A549 (cell line): ENCODE measurements at regions not wholly inside any gene's neighbourhood (a gene's known extent, or its start where the extent isn't known, plus 50 kb on each side); places are given as distances from the start of the nearest gene placed in this dataset.

Source experiments
- ATAC-seq, 2 experiments: fragments of 200-7000 bp in 1 of 2; fragments of >200 bp in 1 of 2; cut with Nextera tagmentation in 1 of 2; cut with Tn5 transposase in 1 of 2; 3 replicates each; pipeline versions ENCODE4 v1.8.0 to v1.9.1; 2018 to 2020; ENCODE audit warnings: mild to moderate bottlenecking in 1 of 2, moderate library complexity in 1 of 2
- CTCF ChIA-PET: fragments of 300-600 bp; sonication (Branson Sonifier 250); formaldehyde crosslinking; extraction: SDS; loops from one replicate; lab custom pipeline; 2021; ENCODE audit warnings: antibody characterized with exemption, inconsistent platforms; lab: Yijun Ruan, JAX
- POLR2A ChIA-PET: fragments of 350-600 bp; formaldehyde crosslinking; extraction: SDS; loops from one replicate; lab custom pipeline; 2021; ENCODE audit warnings: antibody characterized with exemption, inconsistent platforms; lab: Yijun Ruan, JAX
- DNase-seq, 2 experiments: peaks; one replicate each; pipeline versions ENCODE4 v3.0.0 to v3.0.0-alpha.2; 2011 to 2016; ENCODE audit warnings: low read depth in 1 of 2, low spot score in 1 of 2
- FAIRE-seq: peaks from 2 replicates; lab custom pipeline; 2011; peaks lifted over from hg19 to GRCh38; lab: Jason Lieb, UNC
- H3K27ac ChIP-seq, 2 experiments: fragments of >200 bp; sonication (Bioruptor Twin); formaldehyde crosslinking; 3 replicates each; pipeline ENCODE4 v1.5.1; 2016 to 2017
- H3K4me1 ChIP-seq: fragments of >200 bp; sonication (Bioruptor Twin); formaldehyde crosslinking; 3 replicates; pipeline ENCODE4 v1.6.1; 2016
- H3K4me2 ChIP-seq: fragments of >200 bp; sonication (Bioruptor Twin); formaldehyde crosslinking; 3 replicates; pipeline ENCODE4 v1.6.1; 2016
- H3K4me3 ChIP-seq: fragments of >200 bp; sonication (Bioruptor Twin); formaldehyde crosslinking; 3 replicates; pipeline ENCODE4 v1.5.1; 2016
- H3K9me3 ChIP-seq: fragments of >200 bp; sonication (Bioruptor Twin); formaldehyde crosslinking; 3 replicates; pipeline ENCODE4 v1.6.1; 2016
- ATOH8 ChIP-seq: fragments of 250-450 bp; sonication (Bioruptor Pico); IDR thresholded peaks from 2 replicates; pipeline ENCODE4 v1.5.0; 2020; ENCODE audit warnings: low read depth, mild to moderate bottlenecking, moderate library complexity
- CBX8 ChIP-seq: fragments of 200-600 bp; sonication (generic); IDR thresholded peaks from 2 replicates; pipeline ENCODE4 v1.6.1; 2016
- CEBPB ChIP-seq, 2 experiments: fragments of >200 bp in 1 of 2; sonication (Bioruptor Twin) in 1 of 2; formaldehyde crosslinking in 1 of 2; IDR thresholded peaks; 2 replicates each; pipeline ENCODE4 v1.6.1; 2012 to 2016
- CHD2 ChIP-seq: fragments of 150-350 bp; IDR thresholded peaks from 2 replicates; pipeline ENCODE4 v1.6.1; 2014; ENCODE audit warnings: low read length; ENCODE audit not compliant: partially characterized antibody
- CTCF ChIP-seq: fragments of >200 bp; sonication (Bioruptor Twin); formaldehyde crosslinking; IDR thresholded peaks from 3 replicates; pipeline ENCODE4 v1.5.1; 2016
- E2F6 ChIP-seq: IDR thresholded peaks from 2 replicates; pipeline ENCODE4 v1.6.1; 2012; ENCODE audit warnings: low read depth, borderline replicate concordance
- EHF ChIP-seq: fragments of 250-450 bp; sonication (Bioruptor Pico); IDR thresholded peaks from 2 replicates; pipeline ENCODE4 v1.5.0; 2020; ENCODE audit warnings: mild to moderate bottlenecking
- ELK1 ChIP-seq: fragments of 150-350 bp; IDR thresholded peaks from 2 replicates; pipeline ENCODE4 v1.6.1; 2014; ENCODE audit warnings: low read depth, mild to moderate bottlenecking, low read length
- EP300 ChIP-seq, 2 experiments: fragments of >200 bp; sonication (Bioruptor Twin); formaldehyde crosslinking; IDR thresholded peaks; 2 replicates in 1 of 2; 3 replicates in 1 of 2; pipeline ENCODE4 v1.6.1; 2016 to 2017
- FOSL2 ChIP-seq, 2 experiments: fragments of 450-650 bp in 1 of 2; fragments of >200 bp in 1 of 2; sonication (Bioruptor Twin) in 1 of 2; formaldehyde crosslinking; IDR thresholded peaks; 2 replicates each; pipeline versions ENCODE4 v1.5.0 to v1.6.1; 2016 to 2020; ENCODE audit warnings: mild to moderate bottlenecking in 1 of 2, moderate library complexity in 1 of 2
- FOXS1 ChIP-seq: fragments of 250-450 bp; sonication (Bioruptor Pico); IDR thresholded peaks from 2 replicates; pipeline ENCODE4 v1.5.0; 2020; ENCODE audit warnings: mild to moderate bottlenecking, moderate library complexity
- HMGXB4 ChIP-seq: fragments of 250-450 bp; sonication (Bioruptor Pico); IDR thresholded peaks from 2 replicates; pipeline ENCODE4 v1.5.0; 2021; ENCODE audit warnings: mild to moderate bottlenecking, moderate library complexity, borderline replicate concordance
- HOXA7 ChIP-seq: fragments of 250-450 bp; sonication (Bioruptor Pico); IDR thresholded peaks from 2 replicates; pipeline ENCODE4 v1.5.0; 2020; ENCODE audit warnings: mild to moderate bottlenecking, moderate library complexity
- HOXB13 ChIP-seq: fragments of 250-450 bp; sonication (Bioruptor Pico); IDR thresholded peaks from 2 replicates; pipeline ENCODE4 v1.5.0; 2020; ENCODE audit warnings: low read depth, mild to moderate bottlenecking, moderate library complexity
- HOXB5 ChIP-seq: fragments of 250-450 bp; sonication (Bioruptor Pico); IDR thresholded peaks from 2 replicates; pipeline ENCODE4 v1.5.0; 2020; ENCODE audit warnings: mild to moderate bottlenecking, moderate library complexity
- KDM1A ChIP-seq: fragments of 200-600 bp; sonication (generic); IDR thresholded peaks from 2 replicates; pipeline ENCODE4 v1.6.1; 2016; ENCODE audit warnings: low read depth, mild to moderate bottlenecking
- MAFK ChIP-seq: fragments of 450-650 bp; IDR thresholded peaks from 2 replicates; pipeline ENCODE4 v1.6.1; 2014; ENCODE audit not compliant: partially characterized antibody
- MAX ChIP-seq: IDR thresholded peaks from 2 replicates; pipeline ENCODE4 v1.6.1; 2012
- MYC ChIP-seq: IDR thresholded peaks from 2 replicates; pipeline ENCODE4 v1.6.1; 2012; ENCODE audit warnings: mild to moderate bottlenecking, inconsistent platforms, low read length, improper control_type of control experiment, borderline replicate concordance
- NPAS2 ChIP-seq: fragments of 250-450 bp; sonication (Bioruptor Pico); IDR thresholded peaks from 2 replicates; pipeline ENCODE4 v1.8.0; 2022; ENCODE audit warnings: mild to moderate bottlenecking, moderate library complexity, borderline replicate concordance
- POLR2A ChIP-seq: IDR thresholded peaks from 2 replicates; pipeline ENCODE4 v1.6.1; 2012; ENCODE audit warnings: mild to moderate bottlenecking, low read length
- POLR2AphosphoS2 ChIP-seq: conservative IDR thresholded peaks from 2 replicates; pipeline ENCODE4 v1.6.1; 2012; ENCODE audit warnings: low read length, improper control_type of control experiment, inconsistent platforms
- RAD21 ChIP-seq, 2 experiments: fragments of >200 bp in 1 of 2; sonication (Bioruptor Twin) in 1 of 2; formaldehyde crosslinking in 1 of 2; IDR thresholded peaks in 1 of 2; conservative IDR thresholded peaks in 1 of 2; 2 replicates in 1 of 2; 3 replicates in 1 of 2; pipeline ENCODE4 v1.6.1; 2012 to 2018; ENCODE audit warnings: inconsistent platforms in 1 of 2
- RARB ChIP-seq: fragments of 250-450 bp; sonication (Bioruptor Pico); IDR thresholded peaks from 2 replicates; pipeline ENCODE4 v1.8.0; 2021; ENCODE audit warnings: mild to moderate bottlenecking, moderate library complexity
- REST ChIP-seq: fragments of 200-600 bp; sonication (generic); IDR thresholded peaks from 2 replicates; pipeline ENCODE4 v1.6.1; 2016; ENCODE audit warnings: antibody characterized with exemption, mild to moderate bottlenecking, moderate library complexity
- SMC3 ChIP-seq: fragments of >200 bp; sonication (Bioruptor Twin); formaldehyde crosslinking; IDR thresholded peaks from 3 replicates; pipeline ENCODE4 v1.6.1; 2018; ENCODE audit warnings: inconsistent platforms
- TFCP2L1 ChIP-seq: fragments of 250-450 bp; sonication (Bioruptor Pico); IDR thresholded peaks from 2 replicates; pipeline ENCODE4 v1.5.0; 2021; ENCODE audit warnings: mild to moderate bottlenecking
- TP53 ChIP-seq: fragments of 250-450 bp; sonication (Bioruptor Pico); IDR thresholded peaks from 2 replicates; pipeline ENCODE4 v1.5.0; 2021; ENCODE audit warnings: mild to moderate bottlenecking, moderate library complexity
- ZFP36 ChIP-seq: fragments of 450-650 bp; IDR thresholded peaks from 2 replicates; pipeline ENCODE4 v1.6.1; 2014; ENCODE audit warnings: borderline replicate concordance; ENCODE audit not compliant: partially characterized antibody
- ZNF302 ChIP-seq: fragments of 250-450 bp; sonication (Bioruptor Pico); IDR thresholded peaks from 2 replicates; pipeline ENCODE4 v1.9.0; 2021; ENCODE audit warnings: inconsistent platforms, mild to moderate bottlenecking, moderate library complexity
- ZSCAN20 ChIP-seq: fragments of 250-450 bp; sonication (Bioruptor Pico); IDR thresholded peaks from 2 replicates; pipeline ENCODE4 v1.8.0; 2022; ENCODE audit warnings: mild to moderate bottlenecking, moderate library complexity
- WGBS: methylation state at CpG from one replicate; pipeline ENCODE4 v1.1.6; 2017; ENCODE audit errors: missing lambda C conversion rate; 5-methylcytosine and 5-hydroxymethylcytosine counted together

- ATAC-seq, result peak; percentile 79 to 93
- peak; percentile 21 to 67 for DNase-seq
- Histone ChIP-seq H3K9me3 (no peaks in the 10 kb centered on the region), H3K4me3 (no peak overlapping the region), H3K27ac (no peak overlapping the region), H3K4me1 (no peaks in the 10 kb centered on the region), H3K4me2 (no peak overlapping the region)
- no peak for FAIRE-seq
- CTCF ChIA-PET, result interaction anchor here (1.1 to 2.6 kb wide), 3 partner anchors 23 to 190 kb away, joined by 3 to 23 read pairs (median 17); partner anchors contain the start of gene SCN3A
- WGBS, result 11% methylated on average over 4 of the region's 4 CpGs
- POLR2A ChIA-PET, result no interaction called here
- no peak for TF ChIP-seq CHD2
- TF ChIP-seq SMC3, result peak; percentile 66
- no peak for TF ChIP-seq FOSL2 (IDR thresholded peaks at IDR 0.05)
- TF ChIP-seq FOSL2 (CRISPR knock-in tag; IDR thresholded peaks at IDR 0.05), result no peak
- TF ChIP-seq TFCP2L1 (CRISPR knock-in tag), result no peak
- no peak for TF ChIP-seq ZFP36
- peak; percentile 68; the same call in 1 of the 2 replicates for TF ChIP-seq REST
- no peak for TF ChIP-seq HMGXB4 (CRISPR knock-in tag)
- TF ChIP-seq FOXS1 (CRISPR knock-in tag), result no peak
- TF ChIP-seq TP53 (CRISPR knock-in tag), result no peak
- no peak for TF ChIP-seq ZSCAN20
- no peak for TF ChIP-seq CBX8
- no peak for TF ChIP-seq POLR2A
- no peak for TF ChIP-seq ZNF302 (CRISPR knock-in tag)
- TF ChIP-seq HOXB13, result no peak
- TF ChIP-seq HOXB5 (CRISPR knock-in tag), result no peak
- TF ChIP-seq CEBPB (IDR thresholded peaks at IDR 0.05), result no peak
- no peak for TF ChIP-seq EP300 (IDR thresholded peaks at IDR 0.05)
- no peak for TF ChIP-seq MAFK
- TF ChIP-seq ELK1, result no peak
- TF ChIP-seq CTCF, result peak; percentile 89
- TF ChIP-seq KDM1A, result no peak
- TF ChIP-seq EHF (CRISPR knock-in tag), result no peak
- TF ChIP-seq RARB, result no peak
- TF ChIP-seq MAX, result no peak
- TF ChIP-seq POLR2AphosphoS2, result no peak
- TF ChIP-seq E2F6, result no peak
- TF ChIP-seq HOXA7 (CRISPR knock-in tag), result no peak
- TF ChIP-seq RAD21 (conservative IDR thresholded peaks at IDR 0.05 in 1 of 2, IDR thresholded peaks at IDR 0.05 in 1 of 2), result peak; percentile 54 to 70
- TF ChIP-seq MYC, result no peak
- no peak for TF ChIP-seq NPAS2 (CRISPR knock-in tag)
- no peak for TF ChIP-seq ATOH8 (CRISPR knock-in tag)
Observed at GRCh38 chr2:165015052-165015642, 59.8 kb upstream of the SLC38A11 start.
